ENCODE measurements at regions not wholly inside any gene's neighbourhood (a gene's known extent, or its start where the extent isn't known, plus 50 kb on each side); places are given as distances from the start of the nearest gene placed in this dataset.

GRCh38 chr18:10259901-10260300 lies 194.5 kb upstream of the APCDD1 start:
- CTCF ChIA-PET, result no interaction called here
- Mint-ChIP-seq H3K36me3 (no peaks in the 10 kb centered on the region), H3K27ac (no peak overlapping the region), H3K4me3 (no peak overlapping the region), H3K9me3 (peaks cover 0 to 6% (median 0%) of the 10 kb centered on the region in 3 donors), H3K27me3 (peaks cover 0 to 5% of the 10 kb centered on the region in 2 donors), H3K4me1 (no peaks in the 10 kb centered on the region)
- Histone ChIP-seq H3K27ac (ENCODE audit: low read length) (no peak overlapping the region), H3K4me1 (ENCODE audit: control insufficient read depth in 1 of 2, extremely low read depth in 1 of 2, insufficient read depth in 2 of 2, low read length in 2 of 2) (no peaks in the 10 kb centered on the region), H3K36me3 (ENCODE audit: control insufficient read depth in 2 of 2, extremely low read depth in 1 of 2, insufficient read depth in 1 of 2, low read length in 1 of 2) (no peaks in the 10 kb centered on the region), H3K4me3 (ENCODE audit: control insufficient read depth in 1 of 2, extremely low read depth in 1 of 2, low read length in 1 of 2) (no peak overlapping the region), H3K9me3 (no peaks in the 10 kb centered on the region), H3K27me3 (replicated peaks in 1 of 2; ENCODE audit: control insufficient read depth in 2 of 2, extremely low read depth in 1 of 2, insufficient read depth in 2 of 2, low read length in 1 of 2) (no peaks in the 10 kb centered on the region)
- no CpG with 5 or more reads among the region's 3 CpGs for WGBS (ENCODE audit: insufficient coverage)
- POLR2A ChIA-PET, result no interaction called here
- ATAC-seq (replicated peaks in 1 of 4) (no peak), DNase-seq (no peak)

GRCh38 chr18:10261344-10262276 lies 192.8 kb upstream of the APCDD1 start:
- Mint-ChIP-seq H3K27ac (no peak overlapping the region), H3K9me3 (peaks cover 0 to 6% (median 0%) of the 10 kb centered on the region in 3 donors), H3K36me3 (no peaks in the 10 kb centered on the region), H3K4me1 (no peaks in the 10 kb centered on the region), H3K27me3 (peaks cover 0 to under 1% of the 10 kb centered on the region in 2 donors), H3K4me3 (no peak overlapping the region)
- WGBS (ENCODE audit: insufficient coverage), result no CpG with 5 or more reads among the region's 5 CpGs
- ATAC-seq (replicated peaks in 1 of 4), result no peak
- DNase-seq, result no peak
- no peaks in the 10 kb centered on the region for H3K9me3 ChIP-seq
- no peaks in the 10 kb centered on the region for H3K4me1 ChIP-seq (ENCODE audit: control insufficient read depth in 1 of 2, extremely low read depth in 1 of 2, insufficient read depth in 2 of 2, low read length in 2 of 2)
- H3K27me3 ChIP-seq (replicated peaks in 1 of 2; ENCODE audit: control insufficient read depth in 2 of 2, extremely low read depth in 1 of 2, insufficient read depth in 2 of 2, low read length in 1 of 2), result no peaks in the 10 kb centered on the region
- ChIA-PET CTCF (no interaction called here), POLR2A (no interaction called here)
- no peaks in the 10 kb centered on the region for H3K36me3 ChIP-seq (ENCODE audit: control insufficient read depth in 2 of 2, extremely low read depth in 1 of 2, insufficient read depth in 1 of 2, low read length in 1 of 2)
- no peak overlapping the region for H3K27ac ChIP-seq (ENCODE audit: low read length)
- no peak overlapping the region for H3K4me3 ChIP-seq (ENCODE audit: control insufficient read depth in 1 of 2, extremely low read depth in 1 of 2, low read length in 1 of 2)

- no peaks in the 10 kb centered on the region for H3K27me3 ChIP-seq (replicated peaks in 1 of 2; ENCODE audit: control insufficient read depth in 2 of 2, extremely low read depth in 1 of 2, insufficient read depth in 2 of 2, low read length in 1 of 2)
- H3K27me3 Mint-ChIP-seq, result no peaks in the 10 kb centered on the region
- H3K27ac Mint-ChIP-seq, result no peak overlapping the region
- H3K36me3 Mint-ChIP-seq, result no peaks in the 10 kb centered on the region
- DNase-seq, result no peak
- no peaks in the 10 kb centered on the region for H3K9me3 ChIP-seq
- H3K36me3 ChIP-seq (ENCODE audit: control insufficient read depth in 2 of 2, extremely low read depth in 1 of 2, insufficient read depth in 1 of 2, low read length in 1 of 2), result no peaks in the 10 kb centered on the region
- ATAC-seq (replicated peaks in 1 of 4), result no peak
- H3K4me3 Mint-ChIP-seq, result no peak overlapping the region
- no peak overlapping the region for H3K27ac ChIP-seq (ENCODE audit: low read length)
- no peaks in the 10 kb centered on the region for H3K4me1 Mint-ChIP-seq
- H3K9me3 Mint-ChIP-seq, result no peaks in the 10 kb centered on the region
- no peak overlapping the region for H3K4me3 ChIP-seq (ENCODE audit: control insufficient read depth in 1 of 2, extremely low read depth in 1 of 2, low read length in 1 of 2)
- POLR2A ChIA-PET, result no interaction called here
- H3K4me1 ChIP-seq (ENCODE audit: control insufficient read depth in 1 of 2, extremely low read depth in 1 of 2, insufficient read depth in 2 of 2, low read length in 2 of 2), result no peaks in the 10 kb centered on the region
- CTCF ChIA-PET, result no interaction called here
- 96% methylated on average over 6 of the region's 9 CpGs for WGBS (ENCODE audit: insufficient coverage)
These were observed 191.9 kb upstream of the APCDD1 start for GRCh38 chr18:10262566-10262965.

- Mint-ChIP-seq H3K36me3 (no peaks in the 10 kb centered on the region), H3K9me3 (no peaks in the 10 kb centered on the region), H3K4me1 (no peaks in the 10 kb centered on the region), H3K4me3 (no peak overlapping the region), H3K27me3 (no peaks in the 10 kb centered on the region), H3K27ac (no peak overlapping the region)
- Histone ChIP-seq H3K4me3 (ENCODE audit: control insufficient read depth in 1 of 2, extremely low read depth in 1 of 2, low read length in 1 of 2) (no peak overlapping the region), H3K27me3 (replicated peaks in 1 of 2; ENCODE audit: control insufficient read depth in 2 of 2, extremely low read depth in 1 of 2, insufficient read depth in 2 of 2, low read length in 1 of 2) (no peaks in the 10 kb centered on the region), H3K4me1 (ENCODE audit: control insufficient read depth in 1 of 2, extremely low read depth in 1 of 2, insufficient read depth in 2 of 2, low read length in 2 of 2) (no peaks in the 10 kb centered on the region), H3K27ac (ENCODE audit: low read length) (no peak overlapping the region), H3K9me3 (no peaks in the 10 kb centered on the region), H3K36me3 (ENCODE audit: control insufficient read depth in 2 of 2, extremely low read depth in 1 of 2, insufficient read depth in 1 of 2, low read length in 1 of 2) (no peaks in the 10 kb centered on the region)
- DNase-seq (no peak), ATAC-seq (replicated peaks in 1 of 4) (no peak)
- WGBS (ENCODE audit: insufficient coverage), result 83% methylated on average over 4 of the region's 7 CpGs
- ChIA-PET POLR2A (no interaction called here), CTCF (no interaction called here)
These were observed 190.2 kb upstream of the APCDD1 start for GRCh38 chr18:10264260-10264659.

- H3K4me1 ChIP-seq (ENCODE audit: control insufficient read depth in 1 of 2, extremely low read depth in 1 of 2, insufficient read depth in 2 of 2, low read length in 2 of 2), result no peaks in the 10 kb centered on the region
- H3K36me3 ChIP-seq (ENCODE audit: control insufficient read depth in 2 of 2, extremely low read depth in 1 of 2, insufficient read depth in 1 of 2, low read length in 1 of 2), result no peaks in the 10 kb centered on the region
- Mint-ChIP-seq H3K4me3 (no peak overlapping the region), H3K27me3 (no peaks in the 10 kb centered on the region), H3K9me3 (no peaks in the 10 kb centered on the region), H3K36me3 (no peaks in the 10 kb centered on the region), H3K4me1 (no peaks in the 10 kb centered on the region), H3K27ac (no peak overlapping the region)
- H3K9me3 ChIP-seq, result no peaks in the 10 kb centered on the region
- DNase-seq (no peak), ATAC-seq (replicated peaks in 1 of 4) (no peak)
- no peak overlapping the region for H3K4me3 ChIP-seq (ENCODE audit: control insufficient read depth in 1 of 2, extremely low read depth in 1 of 2, low read length in 1 of 2)
- ChIA-PET CTCF (interaction anchor here in 1 of 2 donors (0.7 kb wide), 1 partner anchor 10 kb away, joined by 3 read pairs; no protein-coding TSS in a partner anchor), POLR2A (no interaction called here)
- H3K27ac ChIP-seq (ENCODE audit: low read length), result no peak overlapping the region
- H3K27me3 ChIP-seq (replicated peaks in 1 of 2; ENCODE audit: control insufficient read depth in 2 of 2, extremely low read depth in 1 of 2, insufficient read depth in 2 of 2, low read length in 1 of 2), result no peaks in the 10 kb centered on the region
- no CpG with 5 or more reads among the region's 6 CpGs for WGBS (ENCODE audit: insufficient coverage)
These were observed 188.7 kb upstream of the APCDD1 start for GRCh38 chr18:10265560-10266333.

GRCh38 chr18:10266334-10266590 lies 188.2 kb upstream of the APCDD1 start:
- POLR2A ChIA-PET, result no interaction called here
- Histone ChIP-seq H3K36me3 (ENCODE audit: control insufficient read depth in 2 of 2, extremely low read depth in 1 of 2, insufficient read depth in 1 of 2, low read length in 1 of 2) (no peaks in the 10 kb centered on the region), H3K9me3 (no peaks in the 10 kb centered on the region), H3K4me3 (ENCODE audit: control insufficient read depth in 1 of 2, extremely low read depth in 1 of 2, low read length in 1 of 2) (no peak overlapping the region), H3K4me1 (ENCODE audit: control insufficient read depth in 1 of 2, extremely low read depth in 1 of 2, insufficient read depth in 2 of 2, low read length in 2 of 2) (no peaks in the 10 kb centered on the region), H3K27me3 (replicated peaks in 1 of 2; ENCODE audit: control insufficient read depth in 2 of 2, extremely low read depth in 1 of 2, insufficient read depth in 2 of 2, low read length in 1 of 2) (no peaks in the 10 kb centered on the region), H3K27ac (ENCODE audit: low read length) (no peak overlapping the region)
- no peaks in the 10 kb centered on the region for H3K9me3 Mint-ChIP-seq
- no peak for ATAC-seq (replicated peaks in 1 of 4)
- 100% methylated on average over 2 of the region's 4 CpGs for WGBS (ENCODE audit: insufficient coverage)
- no peak overlapping the region for H3K4me3 Mint-ChIP-seq
- H3K36me3 Mint-ChIP-seq, result no peaks in the 10 kb centered on the region
- no peaks in the 10 kb centered on the region for H3K27me3 Mint-ChIP-seq
- no peak for DNase-seq
- CTCF ChIA-PET, result interaction anchor here in 1 of 2 donors (0.7 kb wide), 1 partner anchor 10 kb away, joined by 3 read pairs; no protein-coding TSS in a partner anchor
- no peaks in the 10 kb centered on the region for H3K4me1 Mint-ChIP-seq
- H3K27ac Mint-ChIP-seq, result no peak overlapping the region

Data from T-cell (primary cell).